GM21381 (cell line): ENCODE measurements at regions not wholly inside any gene's neighbourhood (a gene's known extent, or its start where the extent isn't known, plus 50 kb on each side); places are given as distances from the start of the nearest gene placed in this dataset.

Experiments
- ATAC-seq: cut with Tn5 transposase; IDR thresholded peaks from one replicate; pipeline ENCODE4 v1.9.1; 2021; ENCODE audit warnings: mild to moderate bottlenecking, moderate library complexity; ENCODE audit not compliant: unreplicated experiment

GRCh38 chr11:109093354-109093753 lies 328.6 kb upstream of the C11orf87 start:
- ATAC-seq = no peak

- no peak for ATAC-seq
These were observed 325.7 kb upstream of the C11orf87 start for GRCh38 chr11:109096266-109096665.

- no peak for ATAC-seq
These were observed 315.7 kb upstream of the C11orf87 start for GRCh38 chr11:109106151-109106906.

- no peak for ATAC-seq
These were observed 312.8 kb upstream of the C11orf87 start for GRCh38 chr11:109109150-109109549.

- no peak for ATAC-seq
These were observed 312.2 kb upstream of the C11orf87 start for GRCh38 chr11:109109571-109110315.

- no peak for ATAC-seq
These were observed 309.7 kb upstream of the C11orf87 start for GRCh38 chr11:109112261-109112660.

GRCh38 chr11:109112821-109113280 lies 309.1 kb upstream of the C11orf87 start:
- no peak for ATAC-seq

- no peak for ATAC-seq
These were observed 301.6 kb upstream of the C11orf87 start for GRCh38 chr11:109120341-109120740.

- no peak for ATAC-seq
These were observed 300.6 kb upstream of the C11orf87 start for GRCh38 chr11:109121173-109121932.

- ATAC-seq = no peak
These were observed 297.9 kb upstream of the C11orf87 start for GRCh38 chr11:109123816-109124787.

- no peak for ATAC-seq
These were observed 291.1 kb upstream of the C11orf87 start for GRCh38 chr11:109130910-109131309.

GRCh38 chr11:109132539-109132938 lies 289.5 kb upstream of the C11orf87 start:
- no peak for ATAC-seq

- ATAC-seq = no peak
These were observed 288.8 kb upstream of the C11orf87 start for GRCh38 chr11:109133159-109133558.

GRCh38 chr11:109135627-109136026 lies 286.4 kb upstream of the C11orf87 start:
- no peak for ATAC-seq

- no peak for ATAC-seq
These were observed 283.8 kb upstream of the C11orf87 start for GRCh38 chr11:109138196-109138595.

GRCh38 chr11:109140426-109140825 lies 281.6 kb upstream of the C11orf87 start:
- ATAC-seq = no peak

GRCh38 chr11:109140857-109141515 lies 281.0 kb upstream of the C11orf87 start:
- ATAC-seq = no peak

GRCh38 chr11:109145287-109145686 lies 276.7 kb upstream of the C11orf87 start:
- no peak for ATAC-seq

- ATAC-seq = no peak
These were observed 274.3 kb upstream of the C11orf87 start for GRCh38 chr11:109147726-109148125.

- no peak for ATAC-seq
These were observed 273.3 kb upstream of the C11orf87 start for GRCh38 chr11:109148669-109149068.
